MV-4-11 (cell line): ENCODE measurements at regions not wholly inside any gene's neighbourhood (a gene's known extent, or its start where the extent isn't known, plus 50 kb on each side); places are given as distances from the start of the nearest gene placed in this dataset.

Experiments used
- DNase-seq: peaks from one replicate; lab custom pipeline; 2025; lab: John Stamatoyannopoulos, UW

GRCh38 chr3:76815561-76815960 is 224.3 kb upstream of the ROBO2 start:
- no peak for DNase-seq

DNA sequence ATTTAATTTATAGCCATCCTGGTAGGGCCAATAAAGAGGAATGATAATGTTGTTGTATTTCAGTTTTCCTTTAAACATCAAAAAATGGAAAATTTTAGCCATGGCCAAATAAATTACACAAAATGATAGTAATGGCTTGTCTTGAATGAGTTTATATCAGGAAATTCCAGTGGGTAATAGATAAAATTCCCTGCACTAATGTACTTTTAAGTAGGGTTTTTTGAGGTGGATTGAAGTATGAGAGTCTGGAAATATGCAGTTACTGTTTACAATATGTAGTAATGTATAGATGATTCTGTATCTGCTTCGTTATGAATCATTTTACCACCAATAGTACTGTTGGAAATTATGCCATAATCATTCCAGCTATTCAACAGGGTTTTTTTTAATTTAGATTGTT is 219.4 kb upstream of the ROBO2 start:
- DNase-seq, result no peak

DNA sequence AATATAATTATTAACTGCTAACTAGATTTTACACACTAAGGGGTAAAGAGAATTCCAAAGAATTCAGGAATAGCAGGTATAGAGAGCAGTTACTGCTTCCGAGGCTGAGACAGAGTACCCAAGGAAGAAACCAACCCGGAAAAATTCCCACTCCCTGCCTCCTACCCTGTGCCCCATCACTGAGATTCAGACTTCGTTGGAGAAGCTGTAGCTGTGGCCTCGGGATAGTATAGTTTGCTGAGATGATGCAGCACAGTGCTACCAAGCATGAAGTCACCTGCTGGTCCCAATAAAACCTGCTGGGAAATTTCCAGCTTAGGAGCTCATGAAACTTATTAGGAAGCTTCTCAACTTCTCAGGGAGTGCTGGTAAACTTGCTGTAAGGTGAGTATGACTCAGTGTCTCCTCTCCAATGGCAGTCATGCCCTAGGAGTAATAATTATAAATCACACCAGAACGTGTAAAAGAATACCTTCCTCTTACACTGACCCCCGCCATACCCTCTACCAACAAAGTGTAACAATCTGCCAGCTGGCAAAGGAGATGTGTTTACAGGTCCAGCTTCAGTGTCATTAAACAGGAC is 215.2 kb upstream of the ROBO2 start:
- no peak for DNase-seq

GRCh38 chr3:76826861-76827260 is 213.0 kb upstream of the ROBO2 start:
- DNase-seq, result no peak

DNA sequence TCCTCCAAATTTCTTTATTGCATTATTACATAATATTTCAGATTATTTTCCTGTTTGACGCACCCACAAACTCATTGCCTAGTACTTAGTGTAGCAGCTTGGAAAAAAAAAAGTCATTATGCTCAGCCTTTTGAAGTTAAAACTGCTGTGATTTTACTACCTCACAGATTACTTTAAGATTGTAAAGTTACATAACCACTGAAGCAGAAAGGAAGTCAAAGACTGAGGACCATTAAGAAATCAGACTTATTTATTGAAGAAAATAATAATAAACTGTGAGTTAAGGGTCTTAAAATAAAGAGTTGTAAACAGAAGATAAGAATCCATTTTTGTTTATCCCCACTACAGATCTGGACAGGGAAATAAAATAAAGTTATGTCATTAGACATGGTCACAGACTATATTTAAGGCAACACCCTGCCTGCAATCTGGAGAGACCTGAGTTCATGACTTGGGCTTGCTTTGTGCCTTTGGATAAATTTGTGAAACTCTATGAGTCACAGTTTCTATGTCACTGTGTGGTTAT is 212.1 kb upstream of the ROBO2 start:
- DNase-seq, result no peak

DNA sequence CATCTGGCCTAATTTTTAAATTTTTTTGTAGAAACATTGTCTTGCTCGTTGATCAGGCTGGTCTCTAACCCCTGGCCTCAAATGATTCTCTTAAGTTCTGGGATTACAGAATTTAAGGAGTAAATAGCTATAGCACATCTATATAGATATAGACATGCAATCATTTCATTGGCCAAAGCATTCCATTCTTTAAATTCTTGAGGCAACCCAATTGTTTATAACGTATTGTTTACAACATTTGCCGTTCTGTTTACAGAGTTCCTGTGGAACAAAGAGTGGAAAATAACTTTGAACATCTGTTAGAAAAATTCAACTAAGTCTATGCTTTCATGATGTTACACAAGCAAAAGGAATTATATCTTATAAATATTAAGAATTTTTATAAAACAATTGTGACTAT is 205.2 kb upstream of the ROBO2 start:
- DNase-seq, result no peak

DNA sequence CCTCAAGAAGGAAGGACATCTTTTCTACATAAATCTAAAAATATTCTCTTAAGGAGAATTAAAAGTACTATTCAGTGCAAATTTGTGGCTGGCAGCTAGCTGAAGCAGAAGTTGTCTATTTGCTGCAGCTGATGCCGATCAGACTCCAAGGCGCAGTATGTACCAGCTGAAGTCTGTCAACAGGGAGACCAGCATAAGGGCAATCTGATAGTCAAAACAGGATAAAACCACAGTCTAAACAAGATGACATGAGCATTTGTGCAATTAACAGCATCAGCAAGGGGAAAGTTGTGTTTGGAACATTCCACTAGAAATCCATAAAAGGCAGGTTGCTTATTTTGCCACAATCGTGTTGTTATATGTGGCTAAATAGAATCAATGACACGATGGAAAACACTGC is 198.2 kb upstream of the ROBO2 start:
- no peak for DNase-seq

DNA sequence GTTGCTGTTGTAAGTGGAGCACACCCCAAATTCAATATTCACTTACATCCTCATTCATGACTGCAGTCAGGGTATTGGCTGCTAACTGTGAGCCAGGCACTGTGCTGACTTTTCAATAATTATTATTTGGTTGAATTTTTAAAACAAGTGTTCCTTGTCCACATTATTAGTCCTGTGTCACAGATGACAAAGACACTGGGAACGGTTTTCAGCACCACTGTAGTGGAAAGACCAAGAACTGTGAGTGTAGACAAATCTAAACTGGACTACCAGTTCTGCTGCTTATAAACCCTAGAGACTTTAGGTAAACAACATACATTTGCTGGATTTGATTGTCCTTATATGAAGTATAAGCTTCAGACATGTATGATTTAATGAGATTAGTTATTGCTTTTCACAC is 197.7 kb upstream of the ROBO2 start:
- DNase-seq, result no peak

DNA sequence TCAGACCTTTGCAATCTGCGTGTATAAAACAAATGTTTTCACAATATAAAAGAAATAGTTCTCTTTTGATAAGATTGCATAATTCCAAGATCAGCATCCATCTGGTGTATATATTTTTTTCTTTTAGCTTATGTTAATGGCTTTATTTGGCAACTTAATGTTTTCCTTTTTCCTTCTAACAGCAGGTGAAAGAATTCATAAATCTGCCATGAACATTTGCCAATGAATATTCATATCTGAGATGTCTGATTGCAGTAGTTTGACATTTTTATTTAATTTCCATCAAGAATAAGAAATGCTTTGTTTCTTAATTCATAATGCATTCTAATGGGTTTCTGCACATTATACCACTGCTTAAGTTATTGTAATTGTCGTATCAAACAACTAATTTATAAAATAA is 184.4 kb upstream of the ROBO2 start:
- no peak for DNase-seq

DNA sequence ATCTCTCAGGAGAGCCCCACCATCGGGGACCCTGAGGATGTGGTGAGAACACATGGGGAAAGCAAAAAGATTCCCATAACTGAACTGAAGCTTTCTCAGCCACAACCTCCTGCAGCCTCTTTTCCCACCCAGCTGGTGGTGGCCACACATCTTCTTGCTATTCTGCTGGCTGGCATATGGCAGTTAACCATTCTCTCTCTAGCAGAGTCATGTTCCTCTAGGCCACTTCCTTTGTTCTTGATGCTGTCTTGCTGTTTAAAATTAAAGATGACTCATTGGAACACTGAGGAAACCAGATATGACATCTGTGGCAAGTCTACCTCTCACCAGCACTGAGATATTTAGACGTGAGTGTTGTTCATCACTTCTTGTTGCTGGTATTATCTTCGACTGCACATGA is 180.3 kb upstream of the ROBO2 start:
- peak; percentile 18 for DNase-seq

DNA sequence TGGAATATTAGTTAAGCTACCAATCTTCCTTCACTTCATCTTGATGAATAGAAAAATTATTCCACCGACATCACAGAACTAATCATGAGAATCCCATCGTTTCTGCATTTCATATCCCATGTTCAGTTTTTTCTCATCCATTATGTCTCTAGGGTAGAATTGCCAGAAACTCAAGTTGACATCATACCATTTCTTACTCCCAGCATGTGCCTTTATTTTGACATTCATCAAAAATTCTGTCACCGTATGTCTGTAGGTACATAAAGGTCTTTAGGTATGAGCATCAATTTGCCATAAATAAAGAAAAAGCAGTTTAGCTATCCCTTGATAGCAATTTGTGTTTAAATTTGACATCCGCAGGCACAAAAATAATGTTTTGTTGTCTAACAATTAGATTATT is 175.5 kb upstream of the ROBO2 start:
- no peak for DNase-seq

DNA sequence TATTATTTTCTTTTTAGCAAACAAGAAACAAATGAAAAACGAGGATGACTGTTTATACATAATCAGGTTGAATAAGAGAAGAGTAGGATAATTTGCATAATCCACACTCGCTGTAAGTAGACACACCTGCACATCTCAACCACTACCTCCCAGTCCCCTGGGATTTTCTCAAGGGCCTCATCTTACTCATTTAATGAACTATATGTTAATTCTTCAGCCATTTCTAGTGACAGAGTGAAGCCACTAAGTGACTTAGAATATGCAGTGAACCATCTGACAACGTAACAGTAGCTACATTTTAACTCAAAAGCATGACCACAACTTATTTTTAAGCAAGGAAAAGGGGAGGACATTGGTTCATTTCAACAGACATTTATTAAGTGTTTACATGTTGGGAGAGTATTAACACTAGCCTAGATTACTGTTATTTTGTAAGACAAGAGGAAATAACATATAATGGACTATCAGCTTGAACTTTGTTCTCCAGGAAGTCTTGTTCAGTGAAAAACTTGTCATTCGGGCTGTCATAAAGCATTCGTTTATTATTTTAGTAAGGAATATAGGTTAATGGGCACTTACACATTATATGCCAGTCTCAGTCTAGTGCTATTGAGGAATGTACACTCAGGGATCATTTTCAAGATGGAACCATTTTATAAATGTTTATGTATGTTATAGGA is 173.0 kb upstream of the ROBO2 start:
- no peak for DNase-seq

DNA sequence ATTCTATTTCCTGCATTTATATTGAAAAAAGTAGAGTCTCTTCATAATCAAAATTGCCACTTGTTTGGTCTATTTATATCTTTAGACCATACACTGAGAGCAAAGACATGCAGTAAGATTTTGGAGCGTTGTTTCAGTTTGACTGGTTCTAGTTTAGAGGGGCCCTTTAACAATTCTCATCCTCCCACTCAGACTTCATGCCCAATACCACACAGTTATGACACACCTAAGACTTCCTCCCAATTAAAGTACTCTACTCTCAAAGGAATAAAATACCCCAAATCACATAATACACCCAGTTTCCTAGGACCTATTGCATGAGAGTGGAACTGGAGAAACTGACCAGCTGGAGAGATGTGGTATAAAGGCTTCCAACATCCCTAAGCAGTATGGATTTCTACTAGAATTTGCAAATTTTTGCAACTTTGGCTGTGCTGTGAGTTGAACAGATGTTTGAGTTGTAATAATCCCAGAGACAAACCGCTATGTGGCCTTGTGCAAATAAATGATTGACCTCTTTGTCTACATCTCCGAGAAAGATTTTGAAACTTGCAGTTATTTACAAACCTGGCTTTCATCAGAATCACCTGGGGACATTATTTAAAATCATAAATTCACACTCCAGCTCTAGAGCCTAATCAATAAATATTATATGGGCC is 170.0 kb upstream of the ROBO2 start:
- DNase-seq, result no peak

GRCh38 chr3:76871655-76872054 is 168.2 kb upstream of the ROBO2 start:
- no peak for DNase-seq

- no peak for DNase-seq
These were observed 166.9 kb upstream of the ROBO2 start for GRCh38 chr3:76872999-76873398.

GRCh38 chr3:76873532-76874242 is 166.2 kb upstream of the ROBO2 start:
- no peak for DNase-seq

- DNase-seq, result no peak
These were observed 159.9 kb upstream of the ROBO2 start for GRCh38 chr3:76879959-76880358.

GRCh38 chr3:76886761-76887500 is 153.0 kb upstream of the ROBO2 start:
- no peak for DNase-seq

- no peak for DNase-seq
These were observed 151.0 kb upstream of the ROBO2 start for GRCh38 chr3:76888856-76889255.

DNA sequence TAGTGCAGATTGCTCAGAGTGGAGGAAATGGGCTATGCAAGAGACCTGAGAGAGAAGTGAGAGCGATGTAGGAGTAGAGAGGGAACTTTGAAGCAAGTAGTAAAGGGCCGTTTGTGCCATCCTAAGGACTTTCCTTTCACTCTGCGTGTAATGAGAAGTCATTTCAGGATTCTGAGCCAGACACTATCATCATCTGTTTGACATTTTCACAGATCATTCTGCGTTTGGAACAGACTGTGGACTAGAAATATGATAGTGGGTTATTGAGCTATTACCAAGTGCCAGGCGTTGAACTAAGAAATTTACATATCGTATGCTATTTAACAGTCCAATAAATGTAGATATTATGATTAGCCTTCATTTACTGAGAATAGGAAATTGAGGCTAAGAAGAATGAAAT is 150.0 kb upstream of the ROBO2 start:
- DNase-seq, result no peak

DNA sequence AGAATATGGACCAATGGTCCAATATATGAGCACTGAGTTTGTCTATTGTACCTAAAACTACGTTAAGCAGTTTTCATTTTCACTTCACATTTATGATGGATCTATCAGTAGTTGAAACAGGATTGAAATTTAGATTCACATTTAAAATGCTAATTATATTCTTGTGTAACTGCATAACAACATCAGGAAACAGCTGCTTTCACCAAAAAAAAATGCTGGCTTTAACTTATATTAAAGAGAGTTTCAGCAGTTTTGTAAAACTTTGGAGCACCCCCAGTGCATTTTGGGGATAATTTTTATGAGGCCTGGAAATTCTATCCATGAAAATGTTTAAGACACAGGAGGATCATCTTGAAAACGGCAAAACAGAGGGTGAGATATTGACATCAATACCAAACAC is 142.8 kb upstream of the ROBO2 start:
- DNase-seq, result no peak

- no peak for DNase-seq
These were observed 139.3 kb upstream of the ROBO2 start for GRCh38 chr3:76900596-76900995.
